Fibroblast of lung (primary cell): ENCODE measurements at regions not wholly inside any gene's neighbourhood (a gene's known extent, or its start where the extent isn't known, plus 50 kb on each side); places are given as distances from the start of the nearest gene placed in this dataset.

ENCODE experiments used
- DNase-seq, 2 donors: peaks; one replicate each; pipeline versions ENCODE4 v3.0.0 to v3.0.0-alpha.2; 2010; ENCODE audit warnings: low read depth in 2 of 2
- H2AFZ ChIP-seq: 2 replicates; pipeline ENCODE4 v1.5.1; 2012; ENCODE audit warnings: low read length, control low read depth, inconsistent platforms
- H3K27ac ChIP-seq: 2 replicates; pipeline ENCODE4 v1.5.1; 2011; ENCODE audit warnings: low read length, control low read depth; ENCODE audit not compliant: insufficient read depth
- H3K27me3 ChIP-seq: 2 replicates; pipeline ENCODE4 v1.5.1; 2011; ENCODE audit warnings: mild to moderate bottlenecking, low read length; ENCODE audit not compliant: control insufficient read depth, insufficient read depth
- H3K36me3 ChIP-seq: 2 replicates; pipeline ENCODE4 v1.5.1; 2011; ENCODE audit warnings: low read length; ENCODE audit not compliant: control insufficient read depth, insufficient read depth
- H3K4me1 ChIP-seq: 2 replicates; pipeline ENCODE4 v1.5.1; 2011; ENCODE audit warnings: low read length; ENCODE audit not compliant: control insufficient read depth, insufficient read depth; ENCODE audit errors: extremely low read depth
- H3K4me2 ChIP-seq: 2 replicates; pipeline ENCODE4 v1.5.1; 2011; ENCODE audit warnings: low read length, control low read depth; ENCODE audit not compliant: insufficient read depth; ENCODE audit errors: extremely low read depth
- H3K4me3 ChIP-seq, 4 experiments: fragments of 200-600 bp in 1 of 4; sonication (generic) in 1 of 4; replicated peaks in 1 of 4; 2 replicates each; pipeline ENCODE4 v1.5.1; 2011 to 2016; ENCODE audit warnings: low read length in 4 of 4, low read depth in 3 of 4, mild to moderate bottlenecking in 3 of 4, control low read depth in 2 of 4, inconsistent platforms in 1 of 4, mixed read lengths in 1 of 4; ENCODE audit not compliant: insufficient read depth in 1 of 4; ENCODE audit errors: control extremely low read depth in 1 of 4
- H3K79me2 ChIP-seq: 2 replicates; pipeline ENCODE4 v1.5.1; 2012; ENCODE audit warnings: mild to moderate bottlenecking, low read length, inconsistent platforms; ENCODE audit not compliant: control insufficient read depth, insufficient read depth
- H3K9ac ChIP-seq: 2 replicates; pipeline ENCODE4 v1.5.1; 2011; ENCODE audit warnings: mild to moderate bottlenecking, low read length, control low read depth; ENCODE audit not compliant: insufficient read depth
- H3K9me3 ChIP-seq: 2 replicates; pipeline ENCODE4 v1.5.1; 2012; ENCODE audit warnings: low read depth, low read length; ENCODE audit not compliant: control insufficient read depth, insufficient read depth
- H4K20me1 ChIP-seq: 2 replicates; pipeline ENCODE4 v1.5.1; 2011; ENCODE audit warnings: low read length; ENCODE audit not compliant: control insufficient read depth, insufficient read depth; ENCODE audit errors: extremely low read depth
- CTCF ChIP-seq, 2 donors: IDR thresholded peaks in 1 of 2; conservative IDR thresholded peaks in 1 of 2; 1 replicate in 1 of 2; 2 replicates in 1 of 2; pipeline ENCODE4 v1.5.1; 2011 to 2012; ENCODE audit warnings: low read length in 2 of 2, control low read depth in 1 of 2, inconsistent platforms in 1 of 2, low read depth in 1 of 2, mild to moderate bottlenecking in 1 of 2
- EZH2 ChIP-seq: IDR thresholded peaks from 2 replicates; pipeline ENCODE4 v1.5.1; 2012; ENCODE audit warnings: low read length, control low read depth, mild to moderate bottlenecking; ENCODE audit errors: missing control alignments

- Histone ChIP-seq H2AFZ (no peak overlapping the region), H3K4me3 (no peak overlapping the region)
Measured at GRCh38 chr5:155103146-155103545, 89.6 kb downstream of the KIF4B start.

GRCh38 chr5:155104441-155104840 is 90.9 kb downstream of the KIF4B start:
- Histone ChIP-seq H3K4me2 (no peak overlapping the region), H3K36me3 (no peaks in the 10 kb centered on the region)
- DNase-seq = no peak

More at GRCh38 chr5:155103146-155103545, 89.6 kb downstream of the KIF4B start:
- Histone ChIP-seq H3K9ac (no peak overlapping the region), H3K9me3 (no peaks in the 10 kb centered on the region), H4K20me1 (no peaks in the 10 kb centered on the region), H3K27ac (no peak overlapping the region), H3K27me3 (no peaks in the 10 kb centered on the region), H3K4me1 (no peaks in the 10 kb centered on the region), H3K4me2 (no peak overlapping the region), H3K36me3 (no peaks in the 10 kb centered on the region), H3K79me2 (no peaks in the 10 kb centered on the region)
- no peak for TF ChIP-seq CTCF (conservative IDR thresholded peaks at IDR 0.05 in 1 of 2, IDR thresholded peaks at IDR 0.05 in 1 of 2; ENCODE audit: low read depth in 1 of 2, low read length in 2 of 2)
- TF ChIP-seq EZH2 = no peak
- DNase-seq = peak in 1 of 2 donors; percentile 40

GRCh38 chr5:155106221-155106620 is 92.7 kb downstream of the KIF4B start:
- Histone ChIP-seq H3K79me2 (no peaks in the 10 kb centered on the region), H3K4me2 (no peak overlapping the region), H3K27me3 (no peaks in the 10 kb centered on the region), H2AFZ (no peak overlapping the region), H3K9me3 (no peaks in the 10 kb centered on the region), H3K4me1 (no peaks in the 10 kb centered on the region), H4K20me1 (no peaks in the 10 kb centered on the region), H3K27ac (no peak overlapping the region), H3K4me3 (no peak overlapping the region), H3K36me3 (no peaks in the 10 kb centered on the region), H3K9ac (no peak overlapping the region)
- TF ChIP-seq EZH2 = no peak
- no peak for TF ChIP-seq CTCF (conservative IDR thresholded peaks at IDR 0.05 in 1 of 2, IDR thresholded peaks at IDR 0.05 in 1 of 2; ENCODE audit: low read depth in 1 of 2, low read length in 2 of 2)
- DNase-seq = no peak

More at GRCh38 chr5:155104441-155104840, 90.9 kb downstream of the KIF4B start:
- Histone ChIP-seq H3K4me1 (no peaks in the 10 kb centered on the region), H3K9ac (no peak overlapping the region), H4K20me1 (no peaks in the 10 kb centered on the region), H3K27me3 (no peaks in the 10 kb centered on the region), H3K27ac (no peak overlapping the region), H3K4me3 (no peak overlapping the region), H3K79me2 (no peaks in the 10 kb centered on the region), H2AFZ (no peak overlapping the region), H3K9me3 (no peaks in the 10 kb centered on the region)
- no peak for TF ChIP-seq EZH2
- no peak for TF ChIP-seq CTCF (conservative IDR thresholded peaks at IDR 0.05 in 1 of 2, IDR thresholded peaks at IDR 0.05 in 1 of 2; ENCODE audit: low read depth in 1 of 2, low read length in 2 of 2)
